Ovary (tissue), 7 donors: ENCODE measurements at regions not wholly inside any gene's neighbourhood (a gene's known extent, or its start where the extent isn't known, plus 50 kb on each side); places are given as distances from the start of the nearest gene placed in this dataset.

Experiments used
- DNase-seq, 5 donors: peaks; one replicate each; pipeline ENCODE4 v3.0.0-alpha.2; 2019 to 2020
- H3K27ac ChIP-seq, 2 donors: fragments of 200-600 bp; one replicate each; pipeline versions ENCODE4 v1.5.1 to v1.8.0; 2019 to 2022
- H3K27me3 ChIP-seq: fragments of 200-600 bp; one replicate; pipeline ENCODE4 v1.8.0; 2022
- H3K36me3 ChIP-seq: fragments of 200-600 bp; sonication (generic); one replicate; pipeline ENCODE4 v1.5.1; 2019
- H3K4me1 ChIP-seq: one replicate; pipeline ENCODE4 v1.8.1; 2013; ENCODE audit warnings: mild to moderate bottlenecking, moderate library complexity; ENCODE audit not compliant: insufficient read depth
- H3K4me3 ChIP-seq: fragments of 200-600 bp; sonication (generic); one replicate; pipeline ENCODE4 v1.5.1; 2017
- H3K9me3 ChIP-seq, 2 donors: fragments of 200-600 bp in 1 of 2; sonication (generic) in 1 of 2; one replicate each; pipeline versions ENCODE4 v1.5.1 to v1.8.1; 2013 to 2019; ENCODE audit warnings: mild to moderate bottlenecking in 1 of 2, moderate library complexity in 1 of 2
- CTCF ChIP-seq, 3 donors: fragments of 450-650 bp in 2 of 3; fragments of 200-600 bp in 1 of 3; IDR thresholded peaks; one replicate each; pipeline versions ENCODE4 v1.5.1 to v1.8.0; 2016 to 2022; ENCODE audit warnings: antibody characterized with exemption in 3 of 3, mild to moderate bottlenecking in 1 of 3
- EP300 ChIP-seq: sonication (generic); formaldehyde crosslinking; IDR thresholded peaks from one replicate; pipeline ENCODE4 v1.6.1; 2017; ENCODE audit warnings: antibody characterized with exemption
- POLR2A ChIP-seq: fragments of 450-650 bp; IDR thresholded peaks from one replicate; pipeline ENCODE4 v1.6.1; 2017; ENCODE audit warnings: antibody characterized with exemption, mild to moderate bottlenecking, moderate library complexity
- WGBS, 3 donors: extraction: QIAGEN DNeasy Blood & Tissue Kit in 1 of 3; methylation state at CpG; one replicate each; pipeline versions ENCODE4 v1.1.5 to v1.1.7; 2013 to 2017; 5-methylcytosine and 5-hydroxymethylcytosine counted together
- intact Hi-C, 4 donors: fragments of 100-400 bp; cut with DNase I; formaldehyde crosslinking; loops; one replicate each; pipeline versions ENCODE4 v1.11.0 to v1.15.1; 2022 to 2023
- donor health status: DM: no; HTN: no; CAD: no; lungs with moderate emphysema.
- donor health status: DM: no; HTN: no; CAD: no.
- donor health status: Bipolar disorder and iron deficiency.
- donor health status: DM: no; HTN: no; CAD: no.
- donor health status: DM: yes; HTN: yes; CAD: no.

DNA sequence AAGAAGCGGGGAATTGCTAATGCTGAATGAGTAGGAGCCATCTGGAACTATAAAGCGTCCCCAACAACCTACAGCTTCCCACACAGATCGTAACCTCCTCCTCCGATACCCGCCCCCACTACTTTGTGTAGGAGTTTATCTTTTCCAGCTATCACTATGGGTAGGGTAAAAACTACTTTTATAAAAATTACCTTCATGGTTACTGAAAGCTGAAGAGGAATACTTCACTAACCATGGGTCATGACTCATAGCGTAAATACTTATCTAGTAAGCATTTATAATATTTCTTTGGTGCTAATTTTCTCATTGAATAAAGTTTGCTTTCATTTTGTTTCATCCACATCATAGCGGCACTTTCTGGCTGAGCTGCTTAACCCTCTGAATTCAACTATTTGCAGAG lies 79.4 kb upstream of the TNIP3 start:
- intact Hi-C loops, result no loop called here
- no peaks in the 10 kb centered on the region for H3K27me3 ChIP-seq
- 9 to 21% (median 17%) methylated on average over 7 of the region's 7 CpGs for WGBS, 3 donors
- TF ChIP-seq POLR2A (no peak), EP300 (no peak), CTCF (IDR thresholded peaks at IDR 0.05) (no peak)
- H3K9me3 ChIP-seq, result no peaks in the 10 kb centered on the region
- H3K36me3 ChIP-seq, result no peaks in the 10 kb centered on the region
- no peaks in the 10 kb centered on the region for H3K4me1 ChIP-seq
- no peak overlapping the region for H3K27ac ChIP-seq
- H3K4me3 ChIP-seq, result no peak overlapping the region
- no peak for DNase-seq

DNA sequence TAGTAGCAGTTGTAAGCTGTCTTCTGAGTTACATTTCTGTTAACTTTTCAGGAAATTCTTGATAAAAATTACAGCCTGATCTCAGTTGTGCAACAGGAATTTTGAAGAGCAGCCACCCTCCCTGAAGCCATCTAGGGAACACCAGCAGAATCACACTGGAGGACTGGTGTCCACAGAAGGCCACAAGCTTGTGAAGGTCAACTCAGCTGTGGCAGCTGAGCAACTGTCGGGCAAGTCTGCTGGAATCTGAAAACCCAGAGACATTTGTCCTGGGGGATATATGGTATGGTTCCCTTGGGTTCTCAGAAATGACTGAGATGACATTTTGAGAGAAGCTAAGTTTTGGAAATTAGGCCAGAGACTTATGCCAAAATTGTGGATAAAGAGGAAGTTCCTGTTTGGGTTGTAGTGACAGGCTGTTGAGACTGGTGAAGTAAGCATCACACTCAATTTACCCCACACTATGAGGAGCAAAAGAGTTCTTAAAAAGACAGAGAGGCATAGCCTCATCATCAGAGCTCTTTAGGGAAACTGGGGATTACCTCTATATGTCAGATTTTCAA lies 78.1 kb upstream of the TNIP3 start:
- Histone ChIP-seq H3K4me3 (no peak overlapping the region), H3K36me3 (no peaks in the 10 kb centered on the region), H3K27me3 (no peaks in the 10 kb centered on the region), H3K4me1 (no peaks in the 10 kb centered on the region), H3K27ac (no peak overlapping the region), H3K9me3 (no peaks in the 10 kb centered on the region)
- intact Hi-C loops, result no loop called here
- TF ChIP-seq EP300, result no peak
- TF ChIP-seq CTCF (IDR thresholded peaks at IDR 0.05), result no peak
- no peak for TF ChIP-seq POLR2A
- WGBS, 3 donors, result 79 to 94% (median 88%) methylated on average over 1 of the region's 1 CpG
- DNase-seq, result no peak

- H3K9me3 ChIP-seq, result no peaks in the 10 kb centered on the region
- H3K36me3 ChIP-seq, result no peaks in the 10 kb centered on the region
- TF ChIP-seq POLR2A (no peak), CTCF (IDR thresholded peaks at IDR 0.05) (no peak), EP300 (no peak)
- no peaks in the 10 kb centered on the region for H3K27me3 ChIP-seq
- H3K4me3 ChIP-seq, result no peak overlapping the region
- intact Hi-C loops, result no loop called here
- H3K27ac ChIP-seq, result no peak overlapping the region
- no peaks in the 10 kb centered on the region for H3K4me1 ChIP-seq
- DNase-seq, result no peak
- 43 to 51% (median 45%) methylated on average over 2 of the region's 2 CpGs for WGBS, 3 donors
Measured at GRCh38 chr4:121239951-121240350, 75.8 kb upstream of the TNIP3 start.

DNA sequence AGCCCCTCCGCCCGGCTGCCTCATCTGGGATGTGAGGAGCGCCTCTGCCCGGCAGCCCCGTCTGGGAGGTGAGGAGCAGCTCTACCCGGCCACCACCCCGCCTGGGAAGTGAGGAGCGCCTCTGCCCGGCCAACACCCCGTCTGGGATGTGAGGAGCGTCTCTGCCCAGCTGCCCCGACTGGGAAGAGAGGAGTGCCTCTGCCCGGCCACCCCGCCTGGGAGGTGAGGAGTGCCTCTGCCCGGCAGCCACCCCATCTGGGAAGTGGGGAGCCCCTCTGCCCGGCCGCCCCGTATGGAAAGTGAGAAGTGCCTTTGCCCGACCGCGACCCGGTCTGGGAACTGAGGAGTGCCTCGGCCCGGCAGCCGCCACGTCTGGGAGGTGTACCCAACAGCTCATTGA lies 74.3 kb upstream of the TNIP3 start:
- no peak overlapping the region for H3K4me3 ChIP-seq
- no peaks in the 10 kb centered on the region for H3K4me1 ChIP-seq
- no peaks in the 10 kb centered on the region for H3K36me3 ChIP-seq
- DNase-seq, result no peak
- H3K27ac ChIP-seq, result no peak overlapping the region
- intact Hi-C loops, result no loop called here
- TF ChIP-seq EP300, result no peak
- no peaks in the 10 kb centered on the region for H3K27me3 ChIP-seq
- 94 to 97% (median 95%) methylated on average over 23 to 26 of the region's 26 CpGs for WGBS, 3 donors
- H3K9me3 ChIP-seq, result no peaks in the 10 kb centered on the region

- Histone ChIP-seq H3K27me3 (no peaks in the 10 kb centered on the region), H3K9me3 (no peaks in the 10 kb centered on the region), H3K36me3 (no peaks in the 10 kb centered on the region), H3K27ac (no peak overlapping the region), H3K4me1 (no peaks in the 10 kb centered on the region), H3K4me3 (no peak overlapping the region)
- 24 to 63% (median 52%) methylated on average over 2 of the region's 2 CpGs for WGBS, 3 donors
- DNase-seq, result no peak
- intact Hi-C loops, result no loop called here
- TF ChIP-seq EP300 (no peak), POLR2A (no peak), CTCF (IDR thresholded peaks at IDR 0.05) (no peak)
Measured at GRCh38 chr4:121237069-121237399, 72.9 kb upstream of the TNIP3 start.
